SK-N-SH treated with all-trans-retinoic acid at 6 μM for 48 hours (cell line): ENCODE measurements at regions not wholly inside any gene's neighbourhood (a gene's known extent, or its start where the extent isn't known, plus 50 kb on each side); places are given as distances from the start of the nearest gene placed in this dataset.

Experiments used
- ATAC-seq: fragments of 200-7000 bp; cut with Tn5 transposase; 3 replicates; pipeline ENCODE4 v1.9.1; 2020; ENCODE audit warnings: mild to moderate bottlenecking, moderate library complexity
- ARNTL ChIP-seq: fragments of 450-650 bp; formaldehyde crosslinking; IDR thresholded peaks from 2 replicates; pipeline ENCODE4 v1.5.0; 2020; ENCODE audit warnings: low read depth, mild to moderate bottlenecking, moderate library complexity, borderline replicate concordance
- BACH2 ChIP-seq: fragments of 250-450 bp; sonication (Bioruptor Pico); IDR thresholded peaks from 2 replicates; pipeline ENCODE4 v1.9.0; 2021; ENCODE audit warnings: mild to moderate bottlenecking, borderline replicate concordance
- CSDC2 ChIP-seq: fragments of 250-450 bp; sonication (Bioruptor Pico); IDR thresholded peaks from 2 replicates; pipeline ENCODE4 v1.5.0; 2020; ENCODE audit warnings: mild to moderate bottlenecking, moderate library complexity
- CSRNP3 ChIP-seq: fragments of 250-450 bp; sonication (Bioruptor Pico); IDR thresholded peaks from 2 replicates; pipeline ENCODE4 v1.5.1; 2021; ENCODE audit warnings: mild to moderate bottlenecking, moderate library complexity
- ESRRG ChIP-seq: fragments of 250-450 bp; sonication (Bioruptor Pico); IDR thresholded peaks from 2 replicates; pipeline ENCODE4 v1.6.1; 2021; ENCODE audit warnings: mild to moderate bottlenecking
- ISL1 ChIP-seq: fragments of 250-450 bp; sonication (Bioruptor Pico); IDR thresholded peaks from 2 replicates; pipeline ENCODE4 v2.1.2; 2022; ENCODE audit warnings: mild to moderate bottlenecking, moderate library complexity
- OSR1 ChIP-seq: fragments of 250-450 bp; sonication (Bioruptor Pico); IDR thresholded peaks from 2 replicates; pipeline ENCODE4 v1.8.0; 2022; ENCODE audit warnings: moderate library complexity, mild to moderate bottlenecking, inconsistent platforms
- PATZ1 ChIP-seq: fragments of 250-450 bp; sonication (Bioruptor Pico); IDR thresholded peaks from 2 replicates; pipeline ENCODE4 v1.8.0; 2020; ENCODE audit warnings: mild to moderate bottlenecking, moderate library complexity, borderline replicate concordance
- POU6F1 ChIP-seq: fragments of 250-450 bp; sonication (Bioruptor Pico); IDR thresholded peaks from 2 replicates; pipeline ENCODE4 v1.8.0; 2021; ENCODE audit warnings: low read depth, mild to moderate bottlenecking, moderate library complexity, borderline replicate concordance
- PPARA ChIP-seq: fragments of 250-450 bp; sonication (Bioruptor Pico); IDR thresholded peaks from 2 replicates; pipeline ENCODE4 v1.5.0; 2020; ENCODE audit warnings: mild to moderate bottlenecking, borderline replicate concordance
- RARB ChIP-seq: fragments of 250-450 bp; sonication (Bioruptor Pico); IDR thresholded peaks from 2 replicates; pipeline ENCODE4 v1.8.0; 2021; ENCODE audit warnings: mild to moderate bottlenecking, moderate library complexity
- SNAI2 ChIP-seq: fragments of 250-450 bp; sonication (Bioruptor Pico); IDR thresholded peaks from 2 replicates; pipeline ENCODE4 v1.5.0; 2020; ENCODE audit warnings: mild to moderate bottlenecking, moderate library complexity
- TCF4 ChIP-seq: fragments of 250-450 bp; sonication (Bioruptor Pico); IDR thresholded peaks from 2 replicates; pipeline ENCODE4 v1.8.0; 2021; ENCODE audit warnings: mild to moderate bottlenecking, moderate library complexity, borderline replicate concordance
- TOX ChIP-seq: fragments of 250-450 bp; sonication (Bioruptor Pico); IDR thresholded peaks from 2 replicates; pipeline ENCODE4 v1.8.0; 2021; ENCODE audit warnings: mild to moderate bottlenecking, moderate library complexity, borderline replicate concordance
- TSHZ2 ChIP-seq: fragments of 250-450 bp; sonication (Bioruptor Pico); IDR thresholded peaks from 2 replicates; pipeline ENCODE4 v1.5.0; 2020; ENCODE audit warnings: mild to moderate bottlenecking, moderate library complexity
- ZC3H10 ChIP-seq: fragments of 250-450 bp; sonication (Bioruptor Pico); IDR thresholded peaks from 2 replicates; pipeline ENCODE4 v1.5.1; 2021; ENCODE audit warnings: mild to moderate bottlenecking, moderate library complexity
- ZFP3 ChIP-seq: fragments of 250-450 bp; sonication (Bioruptor Pico); IDR thresholded peaks from 2 replicates; pipeline ENCODE4 v1.5.0; 2020; ENCODE audit warnings: mild to moderate bottlenecking, moderate library complexity
- ZFP30 ChIP-seq: fragments of 450-650 bp; formaldehyde crosslinking; IDR thresholded peaks from 2 replicates; pipeline ENCODE4 v1.5.0; 2022; ENCODE audit warnings: mild to moderate bottlenecking, moderate library complexity
- ZNF565 ChIP-seq: fragments of 450-650 bp; formaldehyde crosslinking; conservative IDR thresholded peaks from 2 replicates; pipeline ENCODE4 v1.5.0; 2020; ENCODE audit warnings: low read depth, mild to moderate bottlenecking, moderate library complexity
- ZNF70 ChIP-seq: fragments of 450-650 bp; formaldehyde crosslinking; IDR thresholded peaks from 2 replicates; pipeline ENCODE4 v1.5.0; 2020; ENCODE audit warnings: mild to moderate bottlenecking, moderate library complexity
- ZNF8 ChIP-seq: fragments of 450-650 bp; formaldehyde crosslinking; IDR thresholded peaks from 2 replicates; pipeline ENCODE4 v1.5.0; 2020; ENCODE audit warnings: mild to moderate bottlenecking, moderate library complexity

GRCh38 chr5:39624890-39625289 lies 200.1 kb upstream of the DAB2 start:
- ATAC-seq, result no peak
- no peak for TF ChIP-seq ZNF70 (CRISPR knock-in tag)

GRCh38 chr5:39624268-39624886 lies 199.6 kb upstream of the DAB2 start:
- TF ChIP-seq OSR1 (CRISPR knock-in tag) (no peak), CSDC2 (CRISPR knock-in tag) (no peak), BACH2 (CRISPR knock-in tag) (no peak), ESRRG (CRISPR knock-in tag) (no peak), ISL1 (no peak), PATZ1 (CRISPR knock-in tag) (no peak), ZFP3 (CRISPR knock-in tag) (no peak), ARNTL (CRISPR knock-in tag) (no peak), POU6F1 (CRISPR knock-in tag) (no peak), SNAI2 (CRISPR knock-in tag) (no peak), CSRNP3 (no peak), TCF4 (CRISPR knock-in tag) (no peak), ZC3H10 (no peak), ZNF8 (no peak), ZFP30 (CRISPR knock-in tag) (no peak), ZNF70 (CRISPR knock-in tag) (no peak), RARB (no peak), ZNF565 (CRISPR knock-in tag) (no peak), TOX (CRISPR knock-in tag) (no peak)
- no peak for ATAC-seq

GRCh38 chr5:39623291-39623865 lies 198.6 kb upstream of the DAB2 start:
- no peak for ATAC-seq
- TF ChIP-seq TSHZ2 (CRISPR knock-in tag), result no peak
- TF ChIP-seq PPARA (CRISPR knock-in tag), result no peak
- no peak for TF ChIP-seq ZC3H10
- no peak for TF ChIP-seq ZNF565 (CRISPR knock-in tag)
- no peak for TF ChIP-seq SNAI2 (CRISPR knock-in tag)
- TF ChIP-seq TCF4 (CRISPR knock-in tag), result no peak
- no peak for TF ChIP-seq ISL1
- TF ChIP-seq OSR1 (CRISPR knock-in tag), result no peak
- TF ChIP-seq, all 23 proteins: peak for 0

- no peak for TF ChIP-seq POU6F1 (CRISPR knock-in tag)
- TF ChIP-seq, all 23 proteins: peak for 0
Observed at GRCh38 chr5:39622281-39622680, 197.5 kb upstream of the DAB2 start.

More at GRCh38 chr5:39622281-39622680, 197.5 kb upstream of the DAB2 start:
- no peak for ATAC-seq
